BLaER1 (cell line): ENCODE measurements at regions not wholly inside any gene's neighbourhood (a gene's known extent, or its start where the extent isn't known, plus 50 kb on each side); places are given as distances from the start of the nearest gene placed in this dataset.

Experiments used
- H3K27ac ChIP-seq: shearing (Covaris generic); formaldehyde crosslinking; 2 replicates; pipeline ENCODE4 v1.8.1; 2022
- H3K27me3 ChIP-seq: shearing (Covaris generic); formaldehyde crosslinking; 2 replicates; pipeline ENCODE4 v1.8.1; 2022
- H3K36me3 ChIP-seq: shearing (Covaris generic); formaldehyde crosslinking; 2 replicates; pipeline ENCODE4 v1.8.1; 2022
- H3K4me1 ChIP-seq: shearing (Covaris generic); formaldehyde crosslinking; 2 replicates; pipeline ENCODE4 v1.8.1; 2022
- H3K4me2 ChIP-seq: shearing (Covaris generic); formaldehyde crosslinking; 2 replicates; pipeline ENCODE4 v1.8.1; 2022
- H3K4me3 ChIP-seq: shearing (Covaris generic); formaldehyde crosslinking; 2 replicates; pipeline ENCODE4 v1.8.1; 2022
- H3K9ac ChIP-seq: shearing (Covaris generic); formaldehyde crosslinking; 2 replicates; pipeline ENCODE4 v1.8.1; 2022
- H3K9me3 ChIP-seq: shearing (Covaris generic); formaldehyde crosslinking; 2 replicates; pipeline ENCODE4 v1.8.1; 2022
- H4K20me1 ChIP-seq: shearing (Covaris generic); formaldehyde crosslinking; 2 replicates; pipeline ENCODE4 v1.8.1; 2022
- Cebpa-rat ChIP-seq: shearing (Covaris generic); IDR thresholded peaks from 2 replicates; pipeline ENCODE4 v1.8.1; 2022

DNA sequence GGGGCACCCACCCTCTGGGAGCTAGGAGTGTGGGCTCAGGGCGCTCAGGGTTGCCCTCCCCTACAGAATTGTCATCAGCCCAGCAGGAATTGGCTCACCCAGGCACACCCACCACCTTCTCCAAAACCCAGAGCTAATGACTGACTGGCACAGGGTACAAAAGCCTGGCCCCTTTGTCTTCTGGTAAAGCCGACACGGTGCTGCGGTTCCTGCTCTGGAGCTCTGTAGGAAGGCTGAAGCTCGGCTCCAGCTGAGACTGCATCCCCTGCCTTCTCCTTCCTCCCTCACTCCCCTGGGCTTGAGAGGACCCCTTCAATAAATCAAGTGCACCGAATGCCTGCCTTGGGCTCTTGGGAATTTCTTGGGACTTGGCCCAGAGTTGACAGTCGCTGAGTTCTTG is 117.9 kb upstream of the EEPD1 start:
- no peaks in the 10 kb centered on the region for H3K27me3 ChIP-seq
- H3K4me1 ChIP-seq: peaks cover 17% of the 10 kb centered on the region
- H3K9ac ChIP-seq: no peak overlapping the region
- no peak for TF ChIP-seq Cebpa-rat
- no peaks in the 10 kb centered on the region for H3K9me3 ChIP-seq
- H4K20me1 ChIP-seq: no peaks in the 10 kb centered on the region
- no peaks in the 10 kb centered on the region for H3K36me3 ChIP-seq
- no peak overlapping the region for H3K4me3 ChIP-seq
- H3K4me2 ChIP-seq: no peak overlapping the region
- no peak overlapping the region for H3K27ac ChIP-seq

DNA sequence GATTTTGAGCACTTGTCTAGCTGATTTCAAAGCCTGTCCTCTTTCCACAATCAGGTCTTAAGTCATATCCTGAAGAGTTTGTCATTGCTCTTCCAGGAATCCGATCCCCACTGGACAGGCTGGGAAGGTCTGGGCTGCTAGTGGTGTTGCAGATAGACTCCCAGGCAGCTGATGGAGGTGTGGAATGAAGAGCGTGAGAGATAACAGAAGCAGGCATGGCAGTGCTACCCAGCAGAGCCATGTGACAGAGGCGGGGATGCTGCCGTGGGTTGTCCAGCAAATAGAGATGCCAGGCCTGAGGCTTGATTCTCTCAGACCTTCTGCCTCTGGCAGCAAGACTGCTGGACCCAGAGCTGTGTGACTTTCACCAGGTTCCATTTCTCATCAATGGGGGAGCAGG is 116.5 kb upstream of the EEPD1 start:
- Histone ChIP-seq H3K4me3 (no peak overlapping the region), H4K20me1 (no peaks in the 10 kb centered on the region), H3K27ac (no peak overlapping the region), H3K27me3 (no peaks in the 10 kb centered on the region), H3K4me2 (no peak overlapping the region), H3K9ac (no peak overlapping the region), H3K4me1 (peaks cover 17% of the 10 kb centered on the region), H3K36me3 (no peaks in the 10 kb centered on the region), H3K9me3 (no peaks in the 10 kb centered on the region)
- no peak for TF ChIP-seq Cebpa-rat

DNA sequence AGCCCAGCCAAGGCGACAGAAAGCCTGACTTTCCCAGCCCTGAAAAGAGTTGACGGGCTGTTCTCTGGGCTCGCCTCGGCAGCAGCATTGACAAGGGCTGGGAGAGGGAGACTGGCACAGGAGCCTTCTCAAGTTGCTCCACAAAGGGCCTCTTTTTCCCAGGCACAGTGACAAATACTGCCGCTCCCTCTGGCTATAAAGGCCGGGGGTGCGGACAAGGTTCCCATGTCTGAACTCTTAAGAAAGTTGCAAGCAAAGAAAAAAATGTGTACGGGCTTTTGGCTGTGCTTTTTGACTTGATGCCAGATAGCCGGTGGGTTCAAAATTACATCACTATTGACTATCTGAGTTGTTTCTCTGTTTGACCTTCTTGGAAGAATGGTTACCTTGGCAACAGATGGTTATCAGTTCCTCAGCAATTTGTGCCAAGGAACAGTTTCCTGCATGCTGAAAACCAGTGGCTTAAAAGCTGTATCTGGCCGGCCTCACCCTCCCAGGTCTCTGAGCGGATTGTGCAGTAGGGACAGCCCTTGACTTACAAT is 115.9 kb upstream of the EEPD1 start:
- H3K9me3 ChIP-seq: no peaks in the 10 kb centered on the region
- no peaks in the 10 kb centered on the region for H4K20me1 ChIP-seq
- no peak for TF ChIP-seq Cebpa-rat
- no peak overlapping the region for H3K9ac ChIP-seq
- H3K36me3 ChIP-seq: no peaks in the 10 kb centered on the region
- no peak overlapping the region for H3K27ac ChIP-seq
- peaks cover 12% of the 10 kb centered on the region for H3K4me1 ChIP-seq
- no peaks in the 10 kb centered on the region for H3K27me3 ChIP-seq
- no peak overlapping the region for H3K4me3 ChIP-seq
- no peak overlapping the region for H3K4me2 ChIP-seq

DNA sequence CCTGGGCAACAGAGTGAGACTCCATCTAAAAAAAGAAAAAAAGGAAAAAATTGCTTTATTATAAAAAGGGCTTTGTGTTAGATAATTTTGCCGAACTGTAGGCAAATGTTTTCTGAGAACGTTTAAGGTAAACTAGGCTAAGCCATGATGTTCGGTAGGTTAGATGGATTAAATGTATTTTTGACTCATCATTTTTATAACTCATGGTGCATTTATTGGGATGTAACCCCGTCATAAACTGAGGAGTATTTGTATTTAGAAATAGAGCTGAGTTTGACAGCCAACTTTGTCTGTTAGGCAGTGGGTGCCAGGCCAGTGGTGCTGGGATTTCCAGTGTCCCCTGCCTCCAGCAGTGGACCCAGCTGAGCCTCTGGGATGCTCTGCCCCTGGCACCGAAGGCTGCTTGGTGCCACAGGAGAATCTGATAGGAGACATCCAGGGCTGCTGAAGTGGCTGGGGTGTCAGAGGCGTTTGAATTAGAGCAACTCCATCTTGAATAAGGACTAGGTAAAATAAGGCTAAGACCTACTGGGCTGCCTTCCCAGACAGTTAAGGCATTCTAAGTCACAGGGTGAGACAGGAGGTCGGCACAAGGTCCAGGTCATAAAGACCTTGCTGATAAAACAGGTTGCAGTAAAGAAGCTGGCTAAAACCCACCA is 114.9 kb upstream of the EEPD1 start:
- Histone ChIP-seq H3K4me2 (no peak overlapping the region), H3K9ac (no peak overlapping the region), H3K36me3 (no peaks in the 10 kb centered on the region), H3K27me3 (no peaks in the 10 kb centered on the region), H3K27ac (no peak overlapping the region), H3K9me3 (no peaks in the 10 kb centered on the region), H3K4me3 (no peak overlapping the region), H4K20me1 (no peaks in the 10 kb centered on the region), H3K4me1 (peaks cover 2% of the 10 kb centered on the region; the same call in 1 of the 2 replicates)
- TF ChIP-seq Cebpa-rat: no peak

DNA sequence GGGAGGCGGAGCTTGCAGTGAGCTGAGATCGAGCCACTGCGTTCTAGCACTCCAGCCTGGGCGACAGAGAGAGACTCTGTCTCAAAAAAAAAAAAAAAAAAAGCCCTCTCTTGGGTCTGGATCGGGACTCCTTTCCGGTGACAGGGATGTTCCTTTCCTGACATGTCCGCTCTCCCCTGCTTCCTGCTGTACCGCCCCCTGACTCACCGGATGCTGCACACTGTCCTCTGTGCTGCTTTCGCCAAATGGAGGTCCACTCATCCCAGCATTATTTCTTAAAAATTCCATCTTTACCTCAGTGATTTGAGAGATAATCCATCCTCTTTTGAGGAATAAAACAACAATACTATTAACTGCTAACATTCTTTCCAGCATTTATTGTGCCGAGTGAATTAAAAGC is 113.8 kb upstream of the EEPD1 start:
- H3K4me2 ChIP-seq: no peak overlapping the region
- no peaks in the 10 kb centered on the region for H3K9me3 ChIP-seq
- no peaks in the 10 kb centered on the region for H3K27me3 ChIP-seq
- no peak overlapping the region for H3K27ac ChIP-seq
- no peak for TF ChIP-seq Cebpa-rat
- H3K36me3 ChIP-seq: no peaks in the 10 kb centered on the region
- H4K20me1 ChIP-seq: no peaks in the 10 kb centered on the region
- no peak overlapping the region for H3K9ac ChIP-seq
- no peaks in the 10 kb centered on the region for H3K4me1 ChIP-seq
- H3K4me3 ChIP-seq: no peak overlapping the region

DNA sequence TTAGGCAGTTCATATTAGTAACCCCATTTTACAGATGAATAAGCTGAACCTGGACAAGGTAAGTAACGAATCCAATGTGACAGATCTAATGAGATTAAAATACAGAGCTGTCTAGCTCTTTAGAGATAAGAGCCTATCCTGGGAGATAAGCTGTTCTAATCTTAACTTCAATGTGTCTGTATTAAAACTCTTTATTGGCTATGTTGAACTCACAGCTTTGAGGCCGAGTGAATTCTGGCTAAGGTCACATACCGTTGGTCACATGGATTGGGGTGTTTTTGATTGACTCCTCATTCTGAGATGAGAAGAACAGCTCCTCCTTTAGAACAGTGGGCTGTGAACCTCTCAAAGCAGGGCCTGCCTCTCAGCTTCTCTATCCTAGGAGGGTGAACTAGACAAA is 113.4 kb upstream of the EEPD1 start:
- no peaks in the 10 kb centered on the region for H3K36me3 ChIP-seq
- H3K4me2 ChIP-seq: no peak overlapping the region
- no peak overlapping the region for H3K27ac ChIP-seq
- no peaks in the 10 kb centered on the region for H3K4me1 ChIP-seq
- no peaks in the 10 kb centered on the region for H3K9me3 ChIP-seq
- H3K9ac ChIP-seq: no peak overlapping the region
- H4K20me1 ChIP-seq: no peaks in the 10 kb centered on the region
- H3K27me3 ChIP-seq: no peaks in the 10 kb centered on the region
- TF ChIP-seq Cebpa-rat: no peak
- H3K4me3 ChIP-seq: no peak overlapping the region

DNA sequence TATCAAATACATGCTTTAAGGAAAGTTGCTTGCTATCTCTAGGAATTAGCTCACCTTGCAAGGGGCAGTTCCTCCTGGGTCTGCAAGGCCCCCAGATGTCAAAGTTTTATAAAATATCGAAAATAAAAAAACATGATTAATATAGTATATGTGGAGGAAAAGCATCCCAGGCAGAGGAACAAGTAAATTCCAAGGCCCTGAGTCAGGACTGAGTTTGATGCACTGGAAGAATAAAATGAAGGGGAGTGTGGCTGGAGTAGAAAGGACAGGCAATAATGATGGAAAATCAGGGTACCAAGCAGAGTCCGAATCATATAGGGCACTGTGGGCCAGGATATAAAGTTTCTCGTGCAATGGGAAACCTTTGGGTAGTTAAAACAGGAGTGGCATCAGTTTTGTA is 112.4 kb upstream of the EEPD1 start:
- H4K20me1 ChIP-seq: no peaks in the 10 kb centered on the region
- no peaks in the 10 kb centered on the region for H3K36me3 ChIP-seq
- H3K9me3 ChIP-seq: no peaks in the 10 kb centered on the region
- no peak for TF ChIP-seq Cebpa-rat
- no peak overlapping the region for H3K4me2 ChIP-seq
- no peaks in the 10 kb centered on the region for H3K4me1 ChIP-seq
- no peak overlapping the region for H3K4me3 ChIP-seq
- no peak overlapping the region for H3K27ac ChIP-seq
- H3K27me3 ChIP-seq: no peaks in the 10 kb centered on the region
- H3K9ac ChIP-seq: no peak overlapping the region

DNA sequence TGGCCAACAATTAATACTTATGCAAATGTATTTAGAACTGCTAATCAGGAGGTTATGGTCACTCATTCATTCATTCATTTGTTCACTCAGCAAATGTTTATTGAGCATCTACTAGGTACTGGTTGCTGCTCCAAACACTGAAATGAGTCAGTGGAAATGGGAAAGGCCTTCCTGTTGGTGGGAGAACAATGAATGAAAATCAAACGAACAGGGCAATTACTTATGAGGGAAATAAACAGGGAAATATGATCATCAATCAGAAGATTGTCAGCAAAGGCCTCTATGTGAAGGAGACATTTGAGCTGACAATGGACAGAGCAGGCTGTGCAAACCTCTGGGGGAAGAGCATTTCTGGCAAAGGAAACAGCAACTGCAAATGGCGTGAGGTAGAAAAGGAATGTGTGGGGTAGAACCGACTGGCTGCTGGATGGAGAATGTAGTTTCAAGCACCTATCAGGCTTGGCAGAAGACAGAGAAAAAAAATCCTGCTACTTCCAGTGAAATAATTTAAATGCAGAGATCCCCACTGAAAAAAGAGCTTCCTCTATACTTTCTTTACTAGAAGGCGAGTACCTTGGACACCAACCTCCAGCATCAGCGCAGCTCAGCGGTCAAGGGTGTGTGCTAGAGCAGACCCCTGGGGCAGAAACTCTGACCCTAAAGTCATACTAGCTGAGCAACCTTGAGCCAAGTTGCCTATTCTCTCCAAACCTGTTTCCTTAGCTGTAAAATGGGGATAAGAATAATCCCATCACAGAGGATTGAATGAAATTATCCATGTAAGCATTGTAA is 108.8 kb upstream of the EEPD1 start:
- H3K36me3 ChIP-seq: no peaks in the 10 kb centered on the region
- H3K4me1 ChIP-seq: 0 out of 2 replicates have a peak, but pooled peaks cover 9% of the 10 kb centered on the region
- TF ChIP-seq Cebpa-rat: no peak
- H3K27me3 ChIP-seq: no peaks in the 10 kb centered on the region
- no peak overlapping the region for H3K4me2 ChIP-seq
- no peak overlapping the region for H3K9ac ChIP-seq
- no peaks in the 10 kb centered on the region for H4K20me1 ChIP-seq
- H3K4me3 ChIP-seq: no peak overlapping the region
- H3K9me3 ChIP-seq: no peaks in the 10 kb centered on the region
- no peak overlapping the region for H3K27ac ChIP-seq

DNA sequence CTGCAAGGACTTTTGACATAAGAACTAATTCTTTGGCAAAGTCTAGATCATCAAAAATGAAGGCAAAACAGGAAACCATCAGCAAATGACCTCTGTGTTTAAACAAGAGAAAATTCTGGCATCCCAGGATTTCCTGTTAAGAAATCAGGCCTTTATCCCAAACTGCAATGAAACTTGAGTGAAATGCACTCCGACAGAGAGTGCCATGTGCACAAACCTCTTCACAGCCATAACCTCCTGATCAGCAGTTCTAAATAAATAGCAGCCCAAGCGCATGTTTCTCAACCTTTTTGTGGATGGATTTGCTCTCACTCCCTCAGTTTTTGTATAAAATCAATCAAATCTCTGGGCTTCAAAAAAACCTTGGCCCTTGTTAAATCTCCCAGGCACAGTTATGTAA is 107.7 kb upstream of the EEPD1 start:
- no peaks in the 10 kb centered on the region for H3K27me3 ChIP-seq
- H3K27ac ChIP-seq: no peak overlapping the region
- 0 out of 2 replicates have a peak, but pooled peaks cover 9% of the 10 kb centered on the region for H3K4me1 ChIP-seq
- no peak overlapping the region for H3K9ac ChIP-seq
- H4K20me1 ChIP-seq: no peaks in the 10 kb centered on the region
- H3K4me2 ChIP-seq: no peak overlapping the region
- H3K9me3 ChIP-seq: no peaks in the 10 kb centered on the region
- H3K4me3 ChIP-seq: no peak overlapping the region
- H3K36me3 ChIP-seq: no peaks in the 10 kb centered on the region
- no peak for TF ChIP-seq Cebpa-rat

DNA sequence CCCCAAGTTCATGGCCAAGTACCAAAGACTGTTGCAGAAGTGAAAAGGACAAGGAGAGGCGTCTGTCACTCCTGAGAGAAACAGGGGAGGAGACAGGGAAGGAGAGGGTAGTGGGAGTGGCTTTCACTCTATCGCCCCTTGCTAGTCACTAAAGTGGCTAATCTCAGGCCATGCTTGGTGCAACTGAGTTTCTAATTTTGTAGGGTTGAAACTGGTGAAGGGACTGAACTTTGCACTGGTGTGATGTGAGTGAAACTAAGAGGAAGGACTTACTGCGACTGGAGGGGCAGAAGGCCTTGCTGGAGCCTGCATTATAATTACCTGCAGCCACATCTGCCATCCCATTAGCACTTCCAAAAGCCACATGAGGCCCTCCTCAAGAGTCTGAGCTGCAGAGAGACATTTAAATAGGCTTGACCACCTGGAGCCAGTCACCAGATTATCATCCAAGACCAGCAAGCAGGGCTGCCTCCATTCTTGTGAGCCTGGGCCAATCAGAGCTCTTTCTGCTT is 107.2 kb upstream of the EEPD1 start:
- Histone ChIP-seq H3K27me3 (no peaks in the 10 kb centered on the region), H3K27ac (no peak overlapping the region), H3K9ac (no peak overlapping the region), H3K4me2 (no peak overlapping the region), H3K4me1 (0 out of 2 replicates have a peak, but pooled peaks cover 9% of the 10 kb centered on the region), H3K9me3 (no peaks in the 10 kb centered on the region), H3K4me3 (no peak overlapping the region), H4K20me1 (no peaks in the 10 kb centered on the region), H3K36me3 (no peaks in the 10 kb centered on the region)
- TF ChIP-seq Cebpa-rat: no peak
